ENCODE measurements at regions not wholly inside any gene's neighbourhood (a gene's known extent, or its start where the extent isn't known, plus 50 kb on each side); places are given as distances from the start of the nearest gene placed in this dataset.

GRCh38 chr6:14985366-14985765 is 260.5 kb upstream of the JARID2 start:
- in situ Hi-C loops (cut with HindIII; ENCODE audit: low pct_unique_long_range_greater_than_20kb, low sequenced_read_pairs) = no loop called here
- no peak for DNase-seq (ENCODE audit: low read depth in 1 of 2, low spot score in 1 of 2)
- TF ChIP-seq JUND (IDR thresholded peaks at IDR 0.05; ENCODE audit: low read depth) = no peak

- in situ Hi-C loops (cut with HindIII; ENCODE audit: low pct_unique_long_range_greater_than_20kb, low sequenced_read_pairs) = no loop called here
- TF ChIP-seq JUND (IDR thresholded peaks at IDR 0.05; ENCODE audit: low read depth) = no peak
- DNase-seq (ENCODE audit: low read depth in 1 of 2, low spot score in 1 of 2) = no peak
Measured at GRCh38 chr6:14986370-14986769, 259.5 kb upstream of the JARID2 start.

GRCh38 chr6:14987490-14987889 is 258.4 kb upstream of the JARID2 start:
- in situ Hi-C loops (cut with HindIII; ENCODE audit: low pct_unique_long_range_greater_than_20kb, low sequenced_read_pairs) = no loop called here
- no peak for TF ChIP-seq JUND (IDR thresholded peaks at IDR 0.05; ENCODE audit: low read depth)
- no peak for DNase-seq (ENCODE audit: low read depth in 1 of 2, low spot score in 1 of 2)

GRCh38 chr6:14992382-14992781 is 253.5 kb upstream of the JARID2 start:
- in situ Hi-C loops (cut with HindIII; ENCODE audit: low pct_unique_long_range_greater_than_20kb, low sequenced_read_pairs) = no loop called here
- DNase-seq (ENCODE audit: low read depth in 1 of 2, low spot score in 1 of 2) = no peak
- no peak for TF ChIP-seq JUND (IDR thresholded peaks at IDR 0.05; ENCODE audit: low read depth)

- no peak for TF ChIP-seq JUND (IDR thresholded peaks at IDR 0.05; ENCODE audit: low read depth)
- in situ Hi-C loops (cut with HindIII; ENCODE audit: low pct_unique_long_range_greater_than_20kb, low sequenced_read_pairs) = no loop called here
- no peak for DNase-seq (ENCODE audit: low read depth in 1 of 2, low spot score in 1 of 2)
Measured at GRCh38 chr6:14995208-14995607, 250.7 kb upstream of the JARID2 start.

GRCh38 chr6:14995966-14996602 is 249.8 kb upstream of the JARID2 start:
- in situ Hi-C loops (cut with HindIII; ENCODE audit: low pct_unique_long_range_greater_than_20kb, low sequenced_read_pairs) = no loop called here
- no peak for TF ChIP-seq JUND (IDR thresholded peaks at IDR 0.05; ENCODE audit: low read depth)
- DNase-seq (ENCODE audit: low read depth in 1 of 2, low spot score in 1 of 2) = no peak

- no peak for DNase-seq (ENCODE audit: low read depth in 1 of 2, low spot score in 1 of 2)
- in situ Hi-C loops (cut with HindIII; ENCODE audit: low pct_unique_long_range_greater_than_20kb, low sequenced_read_pairs) = no loop called here
- no peak for TF ChIP-seq JUND (IDR thresholded peaks at IDR 0.05; ENCODE audit: low read depth)
Measured at GRCh38 chr6:14996892-14997291, 249.0 kb upstream of the JARID2 start.

- DNase-seq (ENCODE audit: low read depth in 1 of 2, low spot score in 1 of 2) = no peak
- TF ChIP-seq JUND (IDR thresholded peaks at IDR 0.05; ENCODE audit: low read depth) = no peak
- in situ Hi-C loops (cut with HindIII; ENCODE audit: low pct_unique_long_range_greater_than_20kb, low sequenced_read_pairs) = no loop called here
Measured at GRCh38 chr6:14997507-14997906, 248.4 kb upstream of the JARID2 start.

- in situ Hi-C loops (cut with HindIII; ENCODE audit: low pct_unique_long_range_greater_than_20kb, low sequenced_read_pairs) = no loop called here
- TF ChIP-seq JUND (IDR thresholded peaks at IDR 0.05; ENCODE audit: low read depth) = no peak
- DNase-seq (ENCODE audit: low read depth in 1 of 2, low spot score in 1 of 2) = no peak
Measured at GRCh38 chr6:14999106-14999505, 246.8 kb upstream of the JARID2 start.

- in situ Hi-C loops (cut with HindIII; ENCODE audit: low pct_unique_long_range_greater_than_20kb, low sequenced_read_pairs) = no loop called here
- no peak for DNase-seq (ENCODE audit: low read depth in 1 of 2, low spot score in 1 of 2)
- TF ChIP-seq JUND (IDR thresholded peaks at IDR 0.05; ENCODE audit: low read depth) = no peak
Measured at GRCh38 chr6:15001326-15001910, 244.5 kb upstream of the JARID2 start.

- no peak for TF ChIP-seq JUND (IDR thresholded peaks at IDR 0.05; ENCODE audit: low read depth)
- DNase-seq (ENCODE audit: low read depth in 1 of 2, low spot score in 1 of 2) = no peak
- in situ Hi-C loops (cut with HindIII; ENCODE audit: low pct_unique_long_range_greater_than_20kb, low sequenced_read_pairs) = no loop called here
Measured at GRCh38 chr6:15008269-15008668, 237.6 kb upstream of the JARID2 start.

- no peak for DNase-seq (ENCODE audit: low read depth in 1 of 2, low spot score in 1 of 2)
- in situ Hi-C loops (cut with HindIII; ENCODE audit: low pct_unique_long_range_greater_than_20kb, low sequenced_read_pairs) = no loop called here
- no peak for TF ChIP-seq JUND (IDR thresholded peaks at IDR 0.05; ENCODE audit: low read depth)
Measured at GRCh38 chr6:15014958-15015357, 230.9 kb upstream of the JARID2 start.

GRCh38 chr6:15016813-15017212 is 229.1 kb upstream of the JARID2 start:
- DNase-seq (ENCODE audit: low read depth in 1 of 2, low spot score in 1 of 2) = no peak
- in situ Hi-C loops (cut with HindIII; ENCODE audit: low pct_unique_long_range_greater_than_20kb, low sequenced_read_pairs) = no loop called here
- no peak for TF ChIP-seq JUND (IDR thresholded peaks at IDR 0.05; ENCODE audit: low read depth)

GRCh38 chr6:15017261-15017660 is 228.6 kb upstream of the JARID2 start:
- in situ Hi-C loops (cut with HindIII; ENCODE audit: low pct_unique_long_range_greater_than_20kb, low sequenced_read_pairs) = no loop called here
- DNase-seq (ENCODE audit: low read depth in 1 of 2, low spot score in 1 of 2) = no peak
- no peak for TF ChIP-seq JUND (IDR thresholded peaks at IDR 0.05; ENCODE audit: low read depth)
